H1 (cell line): ENCODE measurements at regions not wholly inside any gene's neighbourhood (a gene's known extent, or its start where the extent isn't known, plus 50 kb on each side); places are given as distances from the start of the nearest gene placed in this dataset.

Experiments
- CEBPB ChIP-seq: IDR thresholded peaks from 2 replicates; pipeline ENCODE4 v1.6.1; 2012; ENCODE audit warnings: low read depth, low read length
- TAF1 ChIP-seq: IDR thresholded peaks from 2 replicates; pipeline ENCODE4 v1.6.1; 2011; ENCODE audit warnings: mild to moderate bottlenecking, low read depth, low read length
- TF ChIP-seq, protein P1 (sequence below): IDR thresholded peaks from 2 replicates; pipeline ENCODE4 v1.6.1; 2012; ENCODE audit warnings: low read length, inconsistent platforms

DNA sequence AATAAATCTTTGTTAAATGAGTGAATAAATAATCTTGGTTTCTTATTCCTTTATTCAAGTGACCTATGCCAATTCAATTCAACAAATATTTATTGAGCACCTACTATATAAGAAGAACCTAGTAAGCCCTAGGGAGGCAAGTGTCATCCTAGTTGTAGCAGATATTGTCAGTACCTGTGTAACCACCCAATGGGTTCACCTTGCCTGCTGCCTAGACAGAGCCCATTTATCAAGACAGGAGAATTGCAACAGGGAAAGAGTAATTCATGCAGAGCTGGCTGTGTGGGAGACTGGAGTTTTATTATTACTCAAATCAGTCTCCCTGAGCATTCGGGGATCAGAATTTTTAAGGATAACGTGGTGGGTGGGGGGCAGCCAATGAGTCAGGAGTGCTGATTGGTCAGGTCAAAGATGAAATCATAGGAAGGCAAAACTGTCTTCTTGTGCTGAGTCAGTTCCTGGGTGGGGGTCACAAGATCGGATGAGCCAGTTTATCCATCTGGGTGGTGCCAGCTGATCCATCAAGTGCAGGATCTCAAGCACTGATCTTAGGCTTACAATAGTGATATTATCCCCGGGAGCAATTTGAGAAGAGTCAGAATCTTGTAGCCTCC is 53.8 kb upstream of the KCNA3 start (continued):
- TF ChIP-seq, protein P1, sequence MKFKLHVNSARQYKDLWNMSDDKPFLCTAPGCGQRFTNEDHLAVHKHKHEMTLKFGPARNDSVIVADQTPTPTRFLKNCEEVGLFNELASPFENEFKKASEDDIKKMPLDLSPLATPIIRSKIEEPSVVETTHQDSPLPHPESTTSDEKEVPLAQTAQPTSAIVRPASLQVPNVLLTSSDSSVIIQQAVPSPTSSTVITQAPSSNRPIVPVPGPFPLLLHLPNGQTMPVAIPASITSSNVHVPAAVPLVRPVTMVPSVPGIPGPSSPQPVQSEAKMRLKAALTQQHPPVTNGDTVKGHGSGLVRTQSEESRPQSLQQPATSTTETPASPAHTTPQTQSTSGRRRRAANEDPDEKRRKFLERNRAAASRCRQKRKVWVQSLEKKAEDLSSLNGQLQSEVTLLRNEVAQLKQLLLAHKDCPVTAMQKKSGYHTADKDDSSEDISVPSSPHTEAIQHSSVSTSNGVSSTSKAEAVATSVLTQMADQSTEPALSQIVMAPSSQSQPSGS, result no peak
- TF ChIP-seq TAF1 (no peak), CEBPB (no peak)
